ENCODE measurements at regions not wholly inside any gene's neighbourhood (a gene's known extent, or its start where the extent isn't known, plus 50 kb on each side); places are given as distances from the start of the nearest gene placed in this dataset.
"Not testable (repeated sequence)": the region's sequence is repeated elsewhere in the genome, so short reads cannot be mapped to it uniquely, and the experiment has no call there.

DNA sequence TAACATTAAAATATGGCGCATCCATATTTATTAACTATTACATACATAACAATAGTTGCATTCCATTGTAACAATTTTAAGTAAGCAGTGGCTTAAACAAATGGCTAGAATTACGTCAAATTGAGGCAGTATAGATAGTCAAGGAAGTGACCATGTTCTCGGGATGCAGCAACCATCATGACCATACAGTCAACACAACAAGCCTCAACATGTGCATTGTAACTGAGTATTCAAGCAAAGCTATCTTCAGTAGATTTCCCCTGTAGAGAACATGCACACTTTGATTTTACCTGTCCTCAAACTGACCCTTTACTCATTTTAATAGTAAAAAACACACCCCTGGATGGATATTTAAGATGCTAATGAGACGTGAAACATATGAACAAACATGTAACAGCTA lies 356.4 kb downstream of the HINT1 start:
- no peak for DNase-seq

DNA sequence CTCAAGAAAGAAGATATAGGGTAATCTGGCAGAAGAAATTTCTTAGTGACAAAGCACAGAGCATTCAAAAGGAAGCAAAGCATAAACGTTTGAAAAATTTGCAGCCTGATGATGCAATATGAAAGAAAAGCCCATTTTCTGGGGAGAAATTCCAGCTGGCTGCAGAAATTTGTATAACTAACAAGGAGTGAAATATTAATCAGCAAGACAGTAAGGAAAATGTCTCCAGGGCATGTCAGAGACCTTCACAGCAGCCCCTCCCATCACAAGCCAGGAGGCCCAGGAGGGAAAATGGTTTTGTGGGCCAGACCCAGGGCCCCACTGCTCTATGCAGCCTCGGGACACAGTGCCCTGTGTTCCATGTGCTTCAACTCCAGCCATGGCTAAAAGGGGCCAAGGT lies 359.4 kb downstream of the HINT1 start:
- DNase-seq: no peak

GRCh38 chr5:130805036-130805435 lies 360.0 kb downstream of the HINT1 start:
- no peak for DNase-seq

GRCh38 chr5:130801963-130802362 lies 363.1 kb downstream of the HINT1 start:
- no peak for DNase-seq

GRCh38 chr5:130799015-130799414 lies 366.0 kb downstream of the HINT1 start:
- DNase-seq: no peak

GRCh38 chr5:130797303-130797702 lies 367.8 kb downstream of the HINT1 start:
- no peak for DNase-seq

DNA sequence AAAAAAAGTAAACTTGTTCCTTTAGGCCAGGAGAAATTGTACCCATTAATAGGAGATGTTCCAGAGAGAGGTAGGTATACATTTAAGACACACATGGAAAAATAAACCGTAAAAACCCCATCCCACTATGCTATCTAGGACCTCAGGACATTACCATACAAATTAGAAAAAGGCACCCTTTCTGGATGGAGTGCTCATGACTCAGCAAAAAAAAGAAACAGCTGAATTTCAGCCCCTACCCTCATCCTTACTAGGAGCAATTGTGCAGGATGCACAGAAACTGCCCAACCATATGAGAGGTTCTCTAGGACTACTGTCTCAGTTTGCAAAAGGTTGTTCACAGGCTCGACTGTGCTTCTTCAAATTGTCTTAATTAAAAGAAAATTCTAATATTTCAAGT lies 368.2 kb downstream of the HINT1 start:
- DNase-seq: no peak

DNA sequence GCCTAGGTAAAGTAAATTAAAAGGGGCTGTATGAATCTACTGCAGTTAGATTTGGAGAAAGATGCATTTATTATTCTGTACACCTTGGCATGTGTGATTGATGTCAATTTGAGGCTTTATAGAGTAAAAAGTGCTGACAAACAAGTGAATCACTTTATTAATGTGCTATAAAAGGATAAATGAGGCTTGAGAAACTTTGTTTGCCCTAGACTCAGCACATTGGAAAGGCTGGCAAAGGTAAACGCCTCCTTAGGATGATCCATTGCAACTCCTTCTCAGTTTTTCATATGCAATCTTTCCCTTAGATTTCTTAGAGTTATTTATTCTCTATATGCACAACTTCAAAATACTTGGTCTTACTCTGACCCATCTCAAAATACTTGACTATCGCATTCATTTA lies 369.0 kb downstream of the HINT1 start:
- no peak for DNase-seq

GRCh38 chr5:130795037-130795436 lies 370.0 kb downstream of the HINT1 start:
- DNase-seq: no peak

GRCh38 chr5:130777794-130778193 lies 387.3 kb downstream of the HINT1 start:
- no peak for DNase-seq

DNA sequence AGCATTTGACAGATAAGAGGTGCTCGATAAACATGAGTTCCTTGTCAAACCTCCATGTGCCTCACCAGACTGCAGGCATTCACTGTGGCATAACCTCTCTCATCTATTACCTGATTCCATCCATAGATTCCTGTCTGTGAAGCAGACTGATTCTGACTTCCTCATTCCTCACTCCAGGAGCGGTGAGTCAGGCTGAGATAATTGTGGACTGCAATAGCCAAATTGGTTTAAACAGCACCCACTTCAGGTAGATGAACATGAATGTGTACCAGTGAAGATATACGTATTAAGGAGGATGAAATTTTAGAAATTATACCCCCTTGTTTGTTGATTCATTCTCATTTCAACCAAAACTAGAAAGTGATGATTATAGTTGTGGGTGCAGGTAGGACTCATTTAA lies 391.2 kb downstream of the HINT1 start:
- no peak for DNase-seq

- DNase-seq: no peak
These were observed 403.0 kb downstream of the HINT1 start for GRCh38 chr5:130762031-130762430.

GRCh38 chr5:130759061-130759460 lies 406.0 kb downstream of the HINT1 start:
- no peak for DNase-seq

DNA sequence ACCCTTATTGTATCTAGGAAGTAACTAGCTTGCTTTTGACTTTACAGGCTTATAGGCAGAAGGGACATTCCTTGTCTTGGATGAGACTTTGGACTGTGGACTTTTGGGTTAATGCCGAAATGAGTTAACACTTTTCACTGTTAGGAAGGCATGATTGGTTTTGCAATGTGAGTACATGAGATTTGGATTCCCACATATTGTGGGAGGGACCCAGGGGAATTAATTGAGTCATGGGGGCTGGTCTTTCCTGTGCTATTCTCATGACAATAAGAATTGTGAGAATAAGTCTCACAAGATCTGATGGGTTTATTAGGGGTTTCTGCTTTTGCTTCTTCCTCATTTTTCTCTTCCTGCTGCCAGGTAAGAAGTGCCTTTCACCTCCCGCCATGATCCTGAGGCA lies 417.5 kb downstream of the HINT1 start:
- DNase-seq: no peak

DNA sequence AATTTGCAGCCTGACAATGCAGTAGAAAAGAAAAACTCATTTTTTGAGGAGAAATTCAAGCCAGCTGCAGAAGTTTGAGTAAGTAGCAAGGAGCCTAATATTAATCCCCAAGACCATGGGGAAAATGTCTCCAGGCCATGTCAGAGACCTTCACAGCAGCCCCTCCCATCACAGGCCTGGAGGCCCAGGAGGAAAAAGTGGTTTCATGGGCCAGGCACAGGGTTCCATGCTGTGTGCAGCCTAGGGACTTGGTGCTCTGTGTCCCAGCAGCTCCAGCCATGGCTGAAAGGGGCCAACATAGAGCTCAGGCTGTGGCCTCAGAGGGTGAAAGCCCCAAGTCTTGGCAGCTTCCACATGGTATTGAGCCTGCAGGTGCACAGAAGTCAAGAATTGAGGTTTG lies 418.4 kb downstream of the HINT1 start:
- DNase-seq: not testable (repeated sequence)

- no peak for DNase-seq
These were observed 422.0 kb downstream of the HINT1 start for GRCh38 chr5:130743092-130743491.

DNA sequence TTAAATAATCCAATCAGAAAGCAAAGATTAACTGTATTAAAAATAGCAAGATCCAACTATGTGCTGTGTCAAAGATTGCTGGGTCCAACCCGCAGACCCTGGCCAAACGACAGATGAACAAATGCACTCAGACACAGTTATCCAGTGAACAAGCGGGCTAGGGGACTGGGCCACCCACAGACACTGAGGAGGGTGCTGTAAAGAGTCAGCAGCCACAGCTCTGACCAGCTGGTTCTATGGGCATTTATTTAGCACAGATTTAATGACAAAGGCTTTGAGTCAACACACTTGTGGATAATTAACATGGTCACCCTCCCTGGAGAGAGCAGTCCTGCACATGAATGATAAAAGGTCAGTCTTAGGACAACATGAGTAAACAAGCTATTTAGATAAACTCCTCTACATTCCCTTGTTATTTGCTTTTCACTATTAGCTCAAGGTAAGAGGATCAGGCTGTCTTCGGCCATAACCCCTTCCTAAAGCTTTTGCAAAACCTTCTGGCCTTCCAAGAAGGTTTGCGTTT lies 424.9 kb downstream of the HINT1 start:
- DNase-seq: no peak

DNA sequence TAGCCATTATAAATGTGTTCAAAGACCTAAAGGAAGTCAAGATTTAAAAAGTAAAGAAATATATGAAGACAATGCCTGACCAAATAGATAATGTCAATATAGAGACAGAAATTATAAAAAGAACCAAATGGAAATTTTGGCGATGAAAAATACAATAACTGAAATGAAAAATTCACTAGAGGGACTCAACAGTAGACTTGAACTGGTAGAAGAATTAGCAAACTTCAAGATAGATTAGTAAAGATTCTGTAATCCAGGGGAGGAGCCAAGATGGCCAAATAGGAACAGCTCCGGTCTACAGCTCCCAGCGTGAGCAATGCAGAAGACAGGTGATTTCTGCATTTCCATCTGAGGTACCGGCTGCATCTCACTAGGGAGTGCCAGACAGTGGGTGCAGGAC lies 433.2 kb downstream of the HINT1 start:
- DNase-seq: no peak

DNA sequence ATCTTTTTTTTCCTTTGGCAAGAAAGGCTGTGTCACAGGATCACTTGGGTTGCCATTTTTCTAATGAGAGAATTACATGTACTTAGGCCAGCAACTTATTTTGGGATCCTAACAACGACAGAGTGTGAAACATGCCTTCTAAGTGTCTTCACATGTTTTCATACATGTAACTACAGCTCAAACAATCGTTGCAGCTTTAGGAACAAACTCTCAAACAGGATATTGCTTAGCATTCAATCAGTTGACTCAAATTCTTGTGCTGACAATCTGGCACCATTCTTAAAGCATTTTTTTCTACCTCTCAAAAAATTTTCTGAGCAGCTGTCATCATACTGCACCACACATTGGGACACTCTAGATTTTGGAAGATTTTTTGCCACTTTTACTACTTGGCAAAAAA lies 435.5 kb downstream of the HINT1 start:
- no peak for DNase-seq

- no peak for DNase-seq
These were observed 437.2 kb downstream of the HINT1 start for GRCh38 chr5:130727830-130728229.

GRCh38 chr5:130724658-130725057 lies 440.4 kb downstream of the HINT1 start:
- no peak for DNase-seq

GRCh38 chr5:130720355-130720754 lies 444.7 kb downstream of the HINT1 start:
- DNase-seq: no peak

DNA sequence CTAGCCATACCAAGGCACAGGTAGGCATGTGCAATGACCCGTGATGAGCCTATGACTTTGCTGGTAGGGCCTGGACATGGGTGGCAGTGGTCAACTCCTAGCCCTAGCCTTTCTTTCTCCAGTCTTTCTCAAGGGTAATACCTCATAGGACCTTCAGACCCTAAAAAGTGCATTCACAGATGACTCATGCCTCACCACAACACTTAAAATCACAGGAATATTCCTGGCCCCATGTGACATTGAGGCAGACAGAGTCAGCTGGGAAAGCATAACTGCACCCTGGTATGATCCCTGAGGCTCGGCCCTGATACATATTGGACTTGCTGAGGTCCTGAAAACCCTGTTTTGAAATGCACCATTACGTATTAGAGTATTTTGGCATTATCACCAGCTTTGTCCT lies 449.5 kb downstream of the HINT1 start:
- no peak for DNase-seq

DNA sequence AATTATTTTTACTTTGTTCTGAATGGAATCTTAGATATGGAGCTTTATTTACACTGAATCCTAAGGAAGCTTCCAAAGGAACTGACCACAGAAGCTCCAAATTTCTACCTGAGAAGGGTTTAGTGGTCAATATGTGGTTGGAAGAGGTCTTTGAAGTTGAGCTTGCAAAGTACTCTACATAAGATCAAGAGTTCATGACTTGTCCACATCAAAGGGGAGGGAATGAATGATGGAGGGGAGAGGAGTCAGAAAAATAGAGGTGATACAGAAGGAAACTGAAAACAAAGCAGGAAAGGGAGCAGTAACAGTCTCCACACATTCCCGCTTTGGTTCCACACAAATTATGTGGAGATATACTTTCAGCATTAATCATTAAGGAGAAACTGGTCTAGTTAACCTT lies 450.9 kb downstream of the HINT1 start:
- DNase-seq: no peak

DNA sequence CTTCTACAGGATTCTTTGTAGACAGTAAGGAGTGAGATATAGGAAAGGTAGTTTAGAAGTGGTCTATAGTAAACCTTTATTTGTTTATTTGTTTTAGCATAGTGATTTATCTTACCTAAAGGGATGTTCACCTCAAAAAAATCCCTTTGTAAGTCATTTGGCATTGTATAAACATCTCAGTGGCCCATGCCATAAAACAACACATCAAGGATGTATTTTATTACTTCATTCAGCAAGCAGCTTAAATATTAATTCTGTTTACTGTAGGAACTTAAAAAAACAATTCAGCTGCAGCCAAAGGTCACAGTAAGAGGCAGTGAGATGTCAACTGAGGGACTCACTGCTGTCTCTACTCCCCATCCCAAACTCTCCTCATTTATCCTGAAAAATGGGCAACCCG lies 452.7 kb downstream of the HINT1 start:
- DNase-seq: no peak

DNA sequence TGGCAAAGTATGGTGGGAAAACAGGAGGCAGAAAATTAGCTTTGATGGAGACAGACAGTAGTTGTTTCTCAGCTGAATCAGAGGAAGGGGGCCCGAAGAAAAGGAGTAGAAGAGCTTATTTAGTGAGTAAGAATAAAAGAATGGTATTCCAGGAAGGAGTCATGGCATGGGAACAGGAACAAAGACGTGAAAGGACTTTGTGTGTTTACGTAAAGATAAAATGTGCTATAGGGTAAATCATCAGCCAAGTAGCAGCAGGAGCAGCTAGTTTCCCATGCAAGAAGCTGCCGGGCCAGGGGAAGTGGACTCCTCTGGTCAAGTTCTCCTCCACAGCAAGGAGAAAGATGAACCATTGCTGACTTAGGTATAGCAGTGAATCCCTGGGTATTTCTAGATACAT lies 454.5 kb downstream of the HINT1 start:
- DNase-seq: no peak
